ENCODE measurements at regions not wholly inside any gene's neighbourhood (a gene's known extent, or its start where the extent isn't known, plus 50 kb on each side); places are given as distances from the start of the nearest gene placed in this dataset.

GRCh38 chr6:74510878-74511277, 695.0 kb downstream of the COL12A1 start:
- no peak for TF ChIP-seq CTCF (IDR thresholded peaks at IDR 0.05)
- no peak for TF ChIP-seq POLR2A (IDR thresholded peaks at IDR 0.05)

Data from uterus (tissue), 2 donors.